Heart right ventricle (tissue), 16 donors: ENCODE measurements at regions not wholly inside any gene's neighbourhood (a gene's known extent, or its start where the extent isn't known, plus 50 kb on each side); places are given as distances from the start of the nearest gene placed in this dataset.

Source experiments
- ATAC-seq, 8 donors: fragments of 200-7000 bp; cut with Tn5 transposase; one replicate each; pipeline ENCODE4 v1.9.1; 2020; ENCODE audit warnings: mild to moderate bottlenecking in 8 of 8, moderate library complexity in 8 of 8, moderate number of reproducible peaks in 1 of 8
- DNase-seq, 2 donors: peaks; one replicate each; pipeline ENCODE4 v3.0.0-alpha.2; 2020
- H3K27ac ChIP-seq, 10 donors: fragments of 200-600 bp; sonication (generic) in 2 of 10; one replicate each; pipeline versions ENCODE4 v1.5.0 to v1.8.0; 2020 to 2022; ENCODE audit warnings: mild to moderate bottlenecking in 3 of 10
- H3K27me3 ChIP-seq, 7 donors: fragments of 200-600 bp; one replicate each; pipeline ENCODE4 v1.8.0; 2021 to 2022; ENCODE audit warnings: mild to moderate bottlenecking in 2 of 7
- H3K36me3 ChIP-seq, 9 donors: fragments of 200-600 bp; sonication (generic) in 1 of 9; one replicate each; pipeline versions ENCODE4 v1.5.0 to v1.8.0; 2020 to 2022; ENCODE audit warnings: mild to moderate bottlenecking in 2 of 9
- H3K4me1 ChIP-seq, 9 donors: fragments of 200-600 bp; sonication (generic) in 1 of 9; one replicate each; pipeline versions ENCODE4 v1.5.0 to v1.8.0; 2020 to 2022; ENCODE audit warnings: mild to moderate bottlenecking in 4 of 9
- H3K4me3 ChIP-seq, 10 donors: fragments of 200-600 bp; sonication (generic) in 2 of 10; one replicate each; pipeline versions ENCODE4 v1.5.0 to v1.8.0; 2020 to 2022; ENCODE audit warnings: mild to moderate bottlenecking in 7 of 10, moderate library complexity in 2 of 10
- H3K9me3 ChIP-seq, 11 donors: fragments of 200-600 bp in 10 of 11; sonication (generic) in 2 of 11; one replicate each; pipeline versions ENCODE4 v1.5.0 to v1.8.0; 2013 to 2022; ENCODE audit warnings: mild to moderate bottlenecking in 2 of 11, control low read depth in 1 of 11, moderate library complexity in 1 of 11
- WGBS, 2 donors: extraction: QIAGEN DNeasy Blood & Tissue Kit; methylation state at CpG; one replicate each; pipeline ENCODE4 v1.1.7; 2013; ENCODE audit warnings: inconsistent platforms in 1 of 2; 5-methylcytosine and 5-hydroxymethylcytosine counted together
- intact Hi-C, 10 donors: fragments of 100-400 bp; cut with DNase I; formaldehyde crosslinking; loops; one replicate each; pipeline versions ENCODE4 v1.11.1 to v1.14.2; 2022
- TF ChIP-seq, protein P1 (sequence below), 9 donors: fragments of 200-600 bp; sonication (generic) in 2 of 9; IDR thresholded peaks; one replicate each; pipeline versions ENCODE4 v1.5.0 to v1.8.0; 2021 to 2022; ENCODE audit warnings: antibody characterized with exemption in 9 of 9, mild to moderate bottlenecking in 5 of 9, moderate library complexity in 1 of 9
- donor health status: Arrhythmogenic right ventricular cardiomyopathy.
- donor health status: ischemic (EF 13 %, LVEDD 7.1; RV severe dilation, severe dysfunction).
- donor health status: healthy with polysubstance abuse.
- donor health status: DM: no; HTN: yes; CAD: no.
- donor health status: DM: no; HTN: no; CAD: no.
- donor health status: ischemic (EF 25% LVEDD 6.9; RV normal size, moderate dysfunction).
- donor health status: ischemic (EF 25% LVEDD 5.7; RV mildly dilated, moderate dysfunction).
- donor health status: healthy.
- donor health status: DM: yes; HTN: yes; CAD: no.
- donor health status: Ischemic cardiomyopathy.
- donor health status: ischemic (EF 35%, LVEDD 5.7; RV mildly dilated, moderate dysfunction).
- donor health status: nonischemic (EF 11% LVEDD 7.7; RV severe dilation, severe dysfunction).
- donor health status: DM: yes; HTN: yes; CAD: no.
- donor health status: PGD.
- donor health status: ischemic (EF 29% LVEDD 5.4; RV normal size, mild dysfunction).
- donor health status: nonischemic (EF 23%, LVEDD 6.1; RV moderate dilation, normal function).

DNA sequence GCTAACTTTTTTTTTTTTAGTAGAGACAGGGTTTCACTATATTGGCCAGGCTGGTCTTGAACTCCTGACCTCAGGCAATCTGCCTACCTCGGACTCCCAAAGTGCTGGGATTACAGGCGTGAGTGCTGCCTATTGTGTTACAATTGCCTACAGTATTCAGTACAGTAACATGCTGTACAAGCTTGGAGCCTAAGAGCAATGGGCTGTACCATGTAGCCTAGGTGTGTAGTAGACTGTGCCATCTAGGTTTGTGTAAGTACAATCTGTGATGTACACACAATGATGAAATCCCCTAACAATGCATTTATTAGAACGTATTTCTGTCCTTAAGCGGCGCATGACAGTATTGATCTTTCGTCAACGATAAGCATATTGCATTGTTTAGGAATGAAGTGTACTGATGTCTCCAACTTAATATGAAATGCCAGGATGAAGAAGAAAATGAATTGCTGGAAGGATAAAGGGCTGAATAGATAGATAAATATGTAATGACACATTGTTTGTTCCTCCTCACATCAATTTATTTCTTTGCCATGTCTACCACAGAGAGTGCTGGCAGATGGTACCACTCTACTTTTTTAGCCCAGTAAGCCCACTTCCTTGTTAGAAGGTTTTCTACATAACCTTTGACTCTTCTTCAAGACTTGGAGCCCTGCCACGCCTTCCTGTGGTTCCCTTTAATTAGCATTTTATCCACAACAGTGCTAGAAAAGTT lies 467.5 kb downstream of the VRK1 start:
- Histone ChIP-seq H3K36me3 (no peaks in the 10 kb centered on the region), H3K27me3 (peaks cover 0 to 5% (median 0%) of the 10 kb centered on the region in 7 donors), H3K4me1 (no peaks in the 10 kb centered on the region), H3K27ac (no peak overlapping the region), H3K4me3 (no peak overlapping the region), H3K9me3 (peaks cover 0 to 15% (median 0%) of the 10 kb centered on the region in 11 donors)
- intact Hi-C loops = no loop called here
- ATAC-seq (no peak), DNase-seq (no peak)
- 84 to 89% methylated on average over 8 of the region's 8 CpGs for WGBS, 2 donors
- TF ChIP-seq, protein P1, sequence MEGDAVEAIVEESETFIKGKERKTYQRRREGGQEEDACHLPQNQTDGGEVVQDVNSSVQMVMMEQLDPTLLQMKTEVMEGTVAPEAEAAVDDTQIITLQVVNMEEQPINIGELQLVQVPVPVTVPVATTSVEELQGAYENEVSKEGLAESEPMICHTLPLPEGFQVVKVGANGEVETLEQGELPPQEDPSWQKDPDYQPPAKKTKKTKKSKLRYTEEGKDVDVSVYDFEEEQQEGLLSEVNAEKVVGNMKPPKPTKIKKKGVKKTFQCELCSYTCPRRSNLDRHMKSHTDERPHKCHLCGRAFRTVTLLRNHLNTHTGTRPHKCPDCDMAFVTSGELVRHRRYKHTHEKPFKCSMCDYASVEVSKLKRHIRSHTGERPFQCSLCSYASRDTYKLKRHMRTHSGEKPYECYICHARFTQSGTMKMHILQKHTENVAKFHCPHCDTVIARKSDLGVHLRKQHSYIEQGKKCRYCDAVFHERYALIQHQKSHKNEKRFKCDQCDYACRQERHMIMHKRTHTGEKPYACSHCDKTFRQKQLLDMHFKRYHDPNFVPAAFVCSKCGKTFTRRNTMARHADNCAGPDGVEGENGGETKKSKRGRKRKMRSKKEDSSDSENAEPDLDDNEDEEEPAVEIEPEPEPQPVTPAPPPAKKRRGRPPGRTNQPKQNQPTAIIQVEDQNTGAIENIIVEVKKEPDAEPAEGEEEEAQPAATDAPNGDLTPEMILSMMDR (IDR thresholded peaks at IDR 0.05) = no peak

DNA sequence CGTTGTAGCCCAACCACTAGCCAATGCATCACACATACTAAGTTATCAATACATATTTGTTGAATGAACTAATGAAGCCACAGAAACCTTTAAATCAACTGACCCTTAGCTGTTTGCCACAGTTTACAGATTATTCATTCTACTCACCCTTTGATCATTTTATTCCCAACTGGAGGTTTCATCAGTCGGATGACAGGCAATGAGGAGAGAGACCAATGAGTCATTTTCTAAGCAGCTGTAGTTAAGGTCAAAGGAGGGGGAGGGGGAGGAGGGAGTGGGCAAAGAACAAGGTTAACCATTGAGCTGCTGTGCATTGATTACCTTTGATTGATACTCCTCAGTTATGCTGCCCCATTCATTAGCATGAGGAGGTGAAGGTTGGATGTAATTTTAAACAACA lies 469.5 kb downstream of the VRK1 start:
- Histone ChIP-seq H3K36me3 (no peaks in the 10 kb centered on the region), H3K27me3 (peaks cover 0 to 5% (median 0%) of the 10 kb centered on the region in 7 donors), H3K27ac (no peak overlapping the region), H3K4me3 (no peak overlapping the region), H3K9me3 (peaks cover 0 to 12% (median 0%) of the 10 kb centered on the region in 11 donors), H3K4me1 (no peaks in the 10 kb centered on the region)
- no peak for ATAC-seq
- 31% methylated on average over 2 of the region's 2 CpGs for WGBS, 2 donors
- TF ChIP-seq, protein P1 (IDR thresholded peaks at IDR 0.05) = no peak
- no peak for DNase-seq
- intact Hi-C loops = no loop called here

DNA sequence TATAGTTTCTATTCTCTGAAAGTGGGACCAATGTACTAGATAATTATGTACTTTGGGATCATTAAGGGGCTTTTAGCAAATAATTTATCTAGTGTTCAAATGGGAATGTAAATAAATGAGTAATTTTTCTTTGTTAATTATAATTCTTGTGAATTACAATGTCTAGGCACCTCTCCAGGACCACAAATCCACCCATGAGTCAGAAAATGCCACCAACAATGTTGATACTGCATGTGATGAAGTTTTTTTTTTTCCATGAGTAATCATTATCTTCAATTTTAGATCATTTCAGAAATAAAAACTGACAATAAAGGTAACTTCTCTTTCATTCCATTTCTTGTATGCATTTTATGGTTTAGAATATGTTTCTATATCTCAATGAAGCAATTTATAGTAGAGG lies 470.3 kb downstream of the VRK1 start:
- DNase-seq = no peak
- no peak for ATAC-seq

DNA sequence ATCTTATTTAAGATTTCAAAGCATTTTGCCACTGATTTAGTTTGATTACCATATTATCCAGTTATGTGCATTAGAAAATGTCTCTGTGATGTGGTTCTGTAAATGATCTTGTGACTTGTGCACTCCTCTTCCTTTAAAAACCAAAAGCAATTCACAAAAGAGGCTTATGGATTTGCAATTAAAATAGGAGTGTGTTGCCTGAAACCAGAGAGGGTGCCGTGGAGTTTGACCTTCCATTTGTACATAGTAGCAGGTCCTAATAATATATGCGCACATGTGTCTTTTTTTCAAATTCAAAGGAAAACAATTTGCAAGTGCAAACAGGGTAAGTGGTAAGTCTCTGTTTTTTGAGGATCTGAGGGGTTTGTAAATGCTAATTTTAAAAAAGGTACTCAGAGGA lies 470.9 kb downstream of the VRK1 start:
- intact Hi-C loops = no loop called here
- H3K36me3 ChIP-seq = no peaks in the 10 kb centered on the region
- no peak overlapping the region for H3K27ac ChIP-seq
- no peak overlapping the region for H3K4me3 ChIP-seq
- no peaks in the 10 kb centered on the region for H3K9me3 ChIP-seq
- WGBS, 2 donors = 71 to 72% methylated on average over 2 of the region's 2 CpGs
- H3K4me1 ChIP-seq = no peaks in the 10 kb centered on the region
- TF ChIP-seq, protein P1 (IDR thresholded peaks at IDR 0.05) = no peak
- H3K27me3 ChIP-seq = peaks cover 0 to 8% (median 0%) of the 10 kb centered on the region in 7 donors
- no peak for DNase-seq
- no peak for ATAC-seq

More for the DNA sequence above, 470.3 kb downstream of the VRK1 start:
- no peak overlapping the region for H3K4me3 ChIP-seq
- peaks cover 0 to 8% (median 0%) of the 10 kb centered on the region in 7 donors for H3K27me3 ChIP-seq
- peaks cover 0 to 4% (median 0%) of the 10 kb centered on the region in 11 donors for H3K9me3 ChIP-seq
- H3K27ac ChIP-seq = no peak overlapping the region
- no peaks in the 10 kb centered on the region for H3K4me1 ChIP-seq
- TF ChIP-seq, protein P1 (IDR thresholded peaks at IDR 0.05) = no peak
- intact Hi-C loops = no loop called here
- H3K36me3 ChIP-seq = no peaks in the 10 kb centered on the region
